Mucosa of rectum (tissue), 2 donors: ENCODE measurements at regions not wholly inside any gene's neighbourhood (a gene's known extent, or its start where the extent isn't known, plus 50 kb on each side); places are given as distances from the start of the nearest gene placed in this dataset.

Experiments used
- H3K27ac ChIP-seq, 2 donors: one replicate each; pipeline ENCODE4 v1.7.0; 2013; ENCODE audit warnings: inconsistent platforms in 2 of 2, low read depth in 2 of 2, low read length in 2 of 2
- H3K27me3 ChIP-seq, 2 donors: one replicate each; pipeline ENCODE4 v1.7.0; 2013; ENCODE audit warnings: low read length in 2 of 2; ENCODE audit not compliant: control insufficient read depth in 2 of 2, insufficient read depth in 2 of 2
- H3K36me3 ChIP-seq, 2 donors: one replicate each; pipeline ENCODE4 v1.7.0; 2013; ENCODE audit warnings: low read length in 2 of 2; ENCODE audit not compliant: control insufficient read depth in 2 of 2, insufficient read depth in 2 of 2
- H3K4me1 ChIP-seq, 2 donors: one replicate each; pipeline ENCODE4 v1.7.0; 2013; ENCODE audit warnings: low read length in 2 of 2, mild to moderate bottlenecking in 1 of 2; ENCODE audit not compliant: control insufficient read depth in 2 of 2, insufficient read depth in 2 of 2
- H3K4me3 ChIP-seq, 2 donors: one replicate each; pipeline ENCODE4 v1.7.0; 2013; ENCODE audit warnings: low read length in 2 of 2
- H3K9ac ChIP-seq, 2 donors: one replicate each; pipeline ENCODE4 v1.7.0; 2013; ENCODE audit warnings: low read length in 2 of 2, low read depth in 1 of 2, mild to moderate bottlenecking in 1 of 2
- H3K9me3 ChIP-seq, 2 donors: one replicate each; pipeline ENCODE4 v1.7.0; 2013; ENCODE audit warnings: low read length in 2 of 2; ENCODE audit not compliant: control insufficient read depth in 2 of 2
- donor health status: healthy.
- donor health status: Normal muscosa, but diverticular disease.

DNA sequence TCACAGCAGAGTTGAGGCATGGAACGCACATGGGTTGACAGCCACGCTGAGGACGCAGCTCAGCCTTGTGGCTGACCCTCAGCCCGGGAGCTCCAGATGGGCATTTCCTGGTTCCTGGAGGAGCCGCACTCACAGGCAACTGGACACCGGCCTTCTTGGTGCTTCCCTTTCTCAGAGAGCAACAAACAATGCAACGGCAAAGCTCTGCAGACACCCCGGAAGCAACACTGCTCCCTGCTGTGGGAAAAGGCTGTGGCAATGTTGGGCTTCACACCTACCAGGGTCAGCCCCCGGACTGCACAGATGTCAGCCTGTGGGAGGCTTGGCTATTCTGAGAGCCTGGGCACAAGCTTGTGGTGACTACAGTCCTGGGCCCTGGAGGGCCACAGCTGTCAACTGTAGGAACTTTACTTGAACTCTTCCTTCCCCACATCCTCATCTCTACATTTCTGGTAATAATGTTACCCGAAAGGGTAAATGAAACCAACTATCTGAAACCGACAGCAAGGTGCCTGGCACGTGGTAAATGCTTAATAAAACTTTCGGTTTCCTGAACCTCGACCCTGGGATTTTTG lies 597.5 kb upstream of the MKI67 start:
- Histone ChIP-seq H3K9ac (no peak overlapping the region), H3K27ac (no peak overlapping the region), H3K4me1 (no peaks in the 10 kb centered on the region), H3K4me3 (no peak overlapping the region), H3K36me3 (no peaks in the 10 kb centered on the region), H3K27me3 (no peaks in the 10 kb centered on the region), H3K9me3 (no peaks in the 10 kb centered on the region)

DNA sequence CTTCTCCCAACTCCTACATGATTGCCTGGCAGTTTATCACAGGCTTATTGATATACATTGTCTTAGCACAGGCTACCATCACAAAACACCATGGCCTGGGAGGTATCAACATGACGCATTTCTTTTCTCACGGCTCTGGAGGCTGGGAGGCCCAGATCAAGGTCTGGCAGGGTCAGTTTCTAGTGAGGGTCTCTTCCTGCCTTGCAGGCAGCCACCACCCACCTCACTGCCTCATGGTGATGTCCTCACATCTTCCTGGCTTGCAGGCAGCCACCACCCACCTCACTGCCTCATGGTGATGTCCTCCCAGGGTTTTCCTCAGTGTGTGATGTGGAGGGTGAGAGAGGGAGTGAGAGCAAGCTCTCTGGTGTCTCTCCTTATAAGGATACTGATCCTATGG lies 599.3 kb upstream of the MKI67 start:
- Histone ChIP-seq H3K4me3 (no peak overlapping the region), H3K4me1 (no peaks in the 10 kb centered on the region), H3K9me3 (no peaks in the 10 kb centered on the region), H3K9ac (no peak overlapping the region), H3K36me3 (no peaks in the 10 kb centered on the region), H3K27me3 (no peaks in the 10 kb centered on the region), H3K27ac (no peak overlapping the region)

DNA sequence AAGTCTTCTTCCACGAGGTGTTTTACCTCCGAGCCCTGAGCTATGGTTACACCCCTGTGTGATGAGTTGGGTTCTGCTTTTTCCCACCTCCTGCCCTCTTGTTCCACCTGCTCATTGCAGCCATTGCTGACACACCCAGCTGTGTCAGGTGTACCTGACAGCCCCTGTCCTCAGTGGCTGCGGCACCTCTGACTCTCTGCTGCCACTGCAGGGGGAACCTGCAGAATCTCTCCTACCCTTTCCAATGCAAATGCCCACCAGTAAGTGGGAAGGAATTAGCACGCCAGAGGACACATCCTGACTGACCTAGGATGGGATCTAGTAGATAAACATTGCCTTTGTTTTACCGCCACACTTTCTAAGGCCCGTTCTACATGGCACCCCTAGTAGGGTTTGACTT lies 600.9 kb upstream of the MKI67 start:
- Histone ChIP-seq H3K9me3 (no peaks in the 10 kb centered on the region), H3K36me3 (no peaks in the 10 kb centered on the region), H3K9ac (no peak overlapping the region), H3K4me3 (no peak overlapping the region), H3K4me1 (no peaks in the 10 kb centered on the region), H3K27me3 (no peaks in the 10 kb centered on the region), H3K27ac (no peak overlapping the region)

DNA sequence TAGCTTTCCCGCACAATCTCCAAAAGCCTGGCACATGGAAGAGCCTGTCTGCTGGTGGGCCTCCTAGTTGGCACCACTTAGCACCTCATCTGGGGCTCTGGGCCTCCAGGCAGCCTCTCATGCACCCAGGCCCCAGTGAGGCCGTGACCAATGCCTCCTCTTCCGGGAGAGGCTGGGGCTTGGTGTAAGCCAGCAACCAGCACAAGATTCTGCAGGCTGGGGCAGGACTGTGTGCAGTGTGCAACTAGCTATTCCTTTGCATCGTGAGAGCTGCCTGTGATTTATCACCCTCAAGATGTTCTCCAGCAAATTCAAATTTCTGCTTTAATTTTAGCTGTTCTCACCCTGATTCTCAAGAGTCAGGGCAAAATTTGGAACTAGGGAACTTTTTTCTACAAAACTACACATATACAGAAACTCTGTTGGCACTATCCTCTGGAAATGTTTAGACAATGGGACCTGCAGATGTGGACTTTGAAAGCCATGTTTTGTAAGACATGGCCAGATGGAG lies 603.7 kb upstream of the MKI67 start:
- H3K4me1 ChIP-seq = no peaks in the 10 kb centered on the region
- H3K36me3 ChIP-seq = no peaks in the 10 kb centered on the region
- H3K9ac ChIP-seq = no peak overlapping the region
- no peaks in the 10 kb centered on the region for H3K9me3 ChIP-seq
- no peak overlapping the region for H3K4me3 ChIP-seq
- H3K27ac ChIP-seq = no peak overlapping the region
- no peaks in the 10 kb centered on the region for H3K27me3 ChIP-seq

DNA sequence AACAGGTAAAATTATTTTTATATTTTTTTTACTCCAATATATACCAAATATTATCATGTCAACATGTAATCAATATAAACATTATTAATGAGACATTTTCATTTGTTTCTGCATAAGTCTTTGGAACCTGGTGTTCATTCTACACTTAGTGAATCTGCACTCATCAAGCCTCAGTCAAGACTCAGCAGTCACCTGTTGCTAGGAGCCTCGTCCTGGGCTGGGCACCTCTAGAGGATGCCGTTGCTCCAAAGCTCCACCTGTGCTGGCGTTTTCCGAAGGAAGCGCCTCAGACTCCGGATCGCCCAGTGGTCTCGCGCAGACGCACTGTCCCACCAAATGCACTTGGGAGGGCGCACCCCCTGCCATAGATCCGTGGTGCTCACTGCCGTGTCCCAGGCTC lies 604.7 kb upstream of the MKI67 start:
- H3K4me3 ChIP-seq = no peak overlapping the region
- H3K36me3 ChIP-seq = no peaks in the 10 kb centered on the region
- no peaks in the 10 kb centered on the region for H3K9me3 ChIP-seq
- no peaks in the 10 kb centered on the region for H3K4me1 ChIP-seq
- H3K27me3 ChIP-seq = no peaks in the 10 kb centered on the region
- no peak overlapping the region for H3K9ac ChIP-seq
- no peak overlapping the region for H3K27ac ChIP-seq

DNA sequence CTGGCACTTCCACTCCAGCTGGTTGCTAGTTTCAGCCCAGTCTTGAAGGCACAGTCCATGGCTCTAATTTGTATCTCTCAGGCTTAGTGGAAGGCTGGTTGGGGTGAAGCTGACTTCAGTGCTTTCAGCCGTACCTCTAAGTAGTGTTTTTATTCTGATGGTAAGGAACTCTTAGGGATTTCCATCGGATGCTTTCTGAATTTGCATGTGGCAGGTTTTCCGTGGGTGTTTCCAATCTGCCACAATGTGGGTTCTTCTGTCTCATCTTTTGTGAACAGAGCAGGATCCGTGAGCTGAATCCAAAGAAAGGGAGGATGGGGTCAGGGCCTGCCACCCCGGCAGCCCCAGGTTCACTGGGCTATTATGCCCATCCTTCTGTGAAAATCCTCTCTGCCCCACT lies 607.9 kb upstream of the MKI67 start:
- Histone ChIP-seq H3K4me3 (no peak overlapping the region), H3K4me1 (no peaks in the 10 kb centered on the region), H3K9ac (no peak overlapping the region), H3K9me3 (no peaks in the 10 kb centered on the region), H3K27ac (no peak overlapping the region), H3K36me3 (no peaks in the 10 kb centered on the region), H3K27me3 (no peaks in the 10 kb centered on the region)

DNA sequence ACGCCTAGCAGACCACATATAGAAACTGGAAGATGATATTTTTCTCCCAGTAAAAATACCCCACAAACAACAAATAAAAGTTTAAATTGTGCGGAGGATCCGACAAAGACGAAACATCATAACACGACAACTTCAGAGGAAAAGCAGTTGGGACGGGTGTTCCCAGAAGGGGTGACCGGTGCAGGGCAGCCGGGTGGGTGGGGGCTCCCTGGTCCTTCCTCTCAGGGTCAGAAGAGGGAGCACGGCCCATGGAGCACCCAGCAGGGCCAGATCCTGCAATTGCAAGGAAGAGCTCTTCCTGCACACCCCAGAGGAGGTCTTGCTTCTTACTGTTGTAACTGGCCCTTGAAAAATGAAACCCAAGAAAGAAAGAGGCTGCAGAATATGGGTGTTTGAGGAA lies 608.5 kb upstream of the MKI67 start:
- H3K4me1 ChIP-seq = no peaks in the 10 kb centered on the region
- H3K27me3 ChIP-seq = peaks cover 0 to 1% of the 10 kb centered on the region in 2 donors
- no peak overlapping the region for H3K27ac ChIP-seq
- no peak overlapping the region for H3K9ac ChIP-seq
- no peak overlapping the region for H3K4me3 ChIP-seq
- no peaks in the 10 kb centered on the region for H3K9me3 ChIP-seq
- H3K36me3 ChIP-seq = no peaks in the 10 kb centered on the region

DNA sequence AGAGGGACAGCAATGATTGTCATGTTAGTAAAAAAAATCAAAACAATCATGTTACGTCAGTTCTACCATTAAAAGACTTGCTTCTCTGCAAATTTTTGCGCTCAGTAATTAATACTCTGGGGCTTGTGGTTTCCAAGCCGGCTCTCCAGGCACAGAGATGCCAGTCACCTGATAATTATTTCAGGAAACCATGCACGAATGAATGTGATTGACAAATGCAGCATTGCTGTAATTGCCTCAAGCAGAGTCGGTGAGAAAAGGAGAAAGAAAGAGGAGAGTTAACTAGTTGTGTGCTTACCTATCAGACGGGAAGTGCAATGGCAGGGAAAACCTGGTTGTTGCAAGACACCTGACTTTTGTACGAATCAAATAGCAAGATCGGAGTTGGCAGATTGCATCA lies 609.8 kb upstream of the MKI67 start:
- Histone ChIP-seq H3K9me3 (no peaks in the 10 kb centered on the region), H3K36me3 (no peaks in the 10 kb centered on the region), H3K9ac (no peak overlapping the region), H3K27ac (no peak overlapping the region), H3K4me3 (no peak overlapping the region), H3K27me3 (peaks cover 0 to 8% of the 10 kb centered on the region in 2 donors), H3K4me1 (no peaks in the 10 kb centered on the region)

DNA sequence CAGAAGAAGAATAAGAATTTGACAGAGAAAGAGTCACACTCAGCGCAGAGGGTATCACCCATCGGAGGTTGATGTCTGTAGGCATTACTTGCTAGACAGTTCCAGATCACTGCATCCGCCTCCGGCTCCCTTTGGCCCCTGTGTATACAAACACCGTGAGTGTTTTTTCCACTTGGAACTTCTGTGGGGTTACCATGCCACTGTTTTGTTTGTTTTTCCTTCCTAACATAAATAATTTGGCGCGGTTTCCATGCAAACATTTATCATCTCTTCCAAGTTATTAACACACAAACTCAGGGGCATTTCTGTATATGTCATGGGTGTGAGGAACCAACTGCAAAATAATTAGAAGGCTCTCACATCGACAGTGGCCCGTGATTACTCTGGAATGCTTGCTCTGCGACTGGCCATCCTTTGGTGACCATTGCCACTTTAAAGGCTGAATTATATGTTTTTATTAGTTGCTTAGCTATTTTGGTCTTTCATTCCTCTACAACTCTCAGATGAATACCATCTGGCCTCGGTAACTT lies 612.2 kb upstream of the MKI67 start:
- no peak overlapping the region for H3K9ac ChIP-seq
- H3K27me3 ChIP-seq = peaks cover 0 to 8% of the 10 kb centered on the region in 2 donors

DNA sequence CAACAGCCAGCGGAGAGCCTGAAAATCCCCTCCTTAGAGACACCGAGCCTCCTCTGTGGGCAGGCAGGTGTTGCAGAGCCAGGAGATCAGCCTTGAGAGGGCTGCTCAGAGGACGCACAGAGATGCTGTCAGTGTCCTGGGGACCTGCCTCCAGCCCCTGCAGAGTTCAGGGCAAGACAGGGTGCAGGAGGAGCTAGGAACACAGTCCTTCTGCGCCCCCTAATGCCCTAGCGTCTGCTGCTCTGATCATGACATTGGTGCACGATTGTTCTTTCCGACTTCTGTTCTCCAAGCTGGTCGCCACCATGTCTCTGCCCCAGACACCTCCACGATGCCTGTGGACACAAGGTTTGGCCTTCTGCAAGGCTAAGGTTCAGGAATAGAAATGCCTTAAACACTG lies 613.7 kb upstream of the MKI67 start:
- Histone ChIP-seq H3K27me3 (peaks cover 0 to 8% of the 10 kb centered on the region in 2 donors), H3K9me3 (no peaks in the 10 kb centered on the region), H3K4me1 (no peaks in the 10 kb centered on the region), H3K27ac (no peak overlapping the region), H3K4me3 (no peak overlapping the region), H3K9ac (no peak overlapping the region), H3K36me3 (no peaks in the 10 kb centered on the region)

More for the DNA sequence above, 612.2 kb upstream of the MKI67 start:
- Histone ChIP-seq H3K27ac (no peak overlapping the region), H3K9me3 (no peaks in the 10 kb centered on the region), H3K36me3 (no peaks in the 10 kb centered on the region), H3K4me1 (no peaks in the 10 kb centered on the region), H3K4me3 (no peak overlapping the region)
